ENCODE measurements at regions not wholly inside any gene's neighbourhood (a gene's known extent, or its start where the extent isn't known, plus 50 kb on each side); places are given as distances from the start of the nearest gene placed in this dataset.

- no peak for TF ChIP-seq CTCF (IDR thresholded peaks at IDR 0.05)
- DNase-seq (ENCODE audit: low spot score), result no peak
- no peak for ATAC-seq (ENCODE audit: low FRiP score)
Observed at GRCh38 chr16:9521749-9522370, 430.4 kb downstream of the HAPSTR1 start.

- ATAC-seq (ENCODE audit: low FRiP score) (no peak), DNase-seq (ENCODE audit: low spot score) (no peak)
Observed at GRCh38 chr16:9522614-9523013, 431.2 kb downstream of the HAPSTR1 start.

GRCh38 chr16:9523994-9524393 is 432.6 kb downstream of the HAPSTR1 start:
- no peak for TF ChIP-seq CTCF (IDR thresholded peaks at IDR 0.05)
- ATAC-seq (ENCODE audit: low FRiP score), result no peak

More at GRCh38 chr16:9522614-9523013, 431.2 kb downstream of the HAPSTR1 start:
- TF ChIP-seq CTCF (IDR thresholded peaks at IDR 0.05), result no peak

GRCh38 chr16:9525037-9525436 is 433.6 kb downstream of the HAPSTR1 start:
- DNase-seq (ENCODE audit: low spot score), result no peak
- peak; percentile 76 for ATAC-seq (ENCODE audit: low FRiP score)
- no peak for TF ChIP-seq CTCF (IDR thresholded peaks at IDR 0.05)

More at GRCh38 chr16:9523994-9524393, 432.6 kb downstream of the HAPSTR1 start:
- DNase-seq (ENCODE audit: low spot score), result no peak

GRCh38 chr16:9526791-9527190 is 435.3 kb downstream of the HAPSTR1 start:
- no peak for ATAC-seq (ENCODE audit: low FRiP score)
- TF ChIP-seq CTCF (IDR thresholded peaks at IDR 0.05), result no peak
- DNase-seq (ENCODE audit: low spot score), result no peak

- no peak for TF ChIP-seq CTCF (IDR thresholded peaks at IDR 0.05)
- ATAC-seq (ENCODE audit: low FRiP score), result no peak
- DNase-seq (ENCODE audit: low spot score), result no peak
Observed at GRCh38 chr16:9527976-9528375, 436.5 kb downstream of the HAPSTR1 start.

GRCh38 chr16:9528511-9529079 is 437.2 kb downstream of the HAPSTR1 start:
- DNase-seq (ENCODE audit: low spot score), result no peak
- no peak for ATAC-seq (ENCODE audit: low FRiP score)
- TF ChIP-seq CTCF (IDR thresholded peaks at IDR 0.05), result no peak

Data from omental fat pad (tissue), 3 donors.